ENCODE measurements at regions not wholly inside any gene's neighbourhood (a gene's known extent, or its start where the extent isn't known, plus 50 kb on each side); places are given as distances from the start of the nearest gene placed in this dataset.

DNA sequence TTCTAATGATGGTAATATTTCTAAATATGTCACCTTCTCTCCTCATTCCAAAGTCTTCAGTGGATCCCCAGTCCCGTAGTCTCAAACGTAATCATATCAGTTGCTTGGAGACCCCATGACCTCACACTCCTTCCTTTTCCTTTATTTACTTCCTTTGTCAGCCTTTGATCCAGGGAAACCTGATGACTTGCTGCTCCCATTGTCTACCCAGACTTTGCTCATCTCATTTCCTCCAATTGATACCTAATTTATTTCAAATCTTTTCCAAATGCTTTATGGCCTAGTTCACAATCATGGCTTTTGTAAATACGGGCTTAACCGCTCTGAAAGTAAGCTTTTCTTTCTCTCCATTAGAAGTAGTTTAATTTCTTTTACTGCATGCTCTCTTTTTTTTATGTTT, 402.4 kb upstream of the CYRIA start:
- H3K4me3 ChIP-seq, result no peak overlapping the region
- no peak for DNase-seq
- intact Hi-C loops (cut with DNase I; ENCODE audit: low total_unique reads), result no loop called here
- H3K27ac ChIP-seq, result no peak overlapping the region
- H3K36me3 ChIP-seq, result no peaks in the 10 kb centered on the region
- 58 to 72% (median 67%) methylated on average over 4 of the region's 4 CpGs for WGBS, 5 donors
- peaks cover 0 to 13% (median 2%) of the 10 kb centered on the region in 4 donors for H3K9me3 ChIP-seq
- TF ChIP-seq, protein P1, sequence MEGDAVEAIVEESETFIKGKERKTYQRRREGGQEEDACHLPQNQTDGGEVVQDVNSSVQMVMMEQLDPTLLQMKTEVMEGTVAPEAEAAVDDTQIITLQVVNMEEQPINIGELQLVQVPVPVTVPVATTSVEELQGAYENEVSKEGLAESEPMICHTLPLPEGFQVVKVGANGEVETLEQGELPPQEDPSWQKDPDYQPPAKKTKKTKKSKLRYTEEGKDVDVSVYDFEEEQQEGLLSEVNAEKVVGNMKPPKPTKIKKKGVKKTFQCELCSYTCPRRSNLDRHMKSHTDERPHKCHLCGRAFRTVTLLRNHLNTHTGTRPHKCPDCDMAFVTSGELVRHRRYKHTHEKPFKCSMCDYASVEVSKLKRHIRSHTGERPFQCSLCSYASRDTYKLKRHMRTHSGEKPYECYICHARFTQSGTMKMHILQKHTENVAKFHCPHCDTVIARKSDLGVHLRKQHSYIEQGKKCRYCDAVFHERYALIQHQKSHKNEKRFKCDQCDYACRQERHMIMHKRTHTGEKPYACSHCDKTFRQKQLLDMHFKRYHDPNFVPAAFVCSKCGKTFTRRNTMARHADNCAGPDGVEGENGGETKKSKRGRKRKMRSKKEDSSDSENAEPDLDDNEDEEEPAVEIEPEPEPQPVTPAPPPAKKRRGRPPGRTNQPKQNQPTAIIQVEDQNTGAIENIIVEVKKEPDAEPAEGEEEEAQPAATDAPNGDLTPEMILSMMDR (IDR thresholded peaks at IDR 0.05), result no peak
- TF ChIP-seq EP300 (IDR thresholded peaks at IDR 0.05), result no peak
- TF ChIP-seq POLR2AphosphoS5 (IDR thresholded peaks at IDR 0.05), result no peak
- TF ChIP-seq POLR2A (IDR thresholded peaks at IDR 0.05), result no peak
- H3K4me1 ChIP-seq, result no peaks in the 10 kb centered on the region
- H3K27me3 ChIP-seq, result no peaks in the 10 kb centered on the region

DNA sequence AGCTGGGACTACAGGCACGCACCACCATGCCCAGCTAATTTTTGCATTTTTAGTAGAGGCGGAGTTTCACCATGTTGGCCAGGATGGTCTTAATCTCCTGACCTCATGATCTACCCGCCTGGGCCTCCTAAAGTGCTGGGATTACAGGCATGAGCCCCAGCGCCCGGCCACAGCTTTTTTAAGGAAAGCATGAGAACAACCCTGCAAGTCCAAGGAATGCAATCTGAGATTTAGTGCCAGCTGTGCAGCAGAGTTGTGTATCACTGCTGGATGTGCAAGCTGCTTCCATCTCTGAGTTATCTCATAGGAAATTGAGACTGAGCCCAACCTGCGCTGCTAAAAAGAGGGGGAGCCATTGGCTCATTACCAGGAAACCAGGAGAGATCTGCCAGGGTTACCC, 399.9 kb upstream of the CYRIA start:
- Histone ChIP-seq H3K27ac (no peak overlapping the region), H3K4me3 (no peak overlapping the region), H3K4me1 (no peaks in the 10 kb centered on the region), H3K9me3 (no peaks in the 10 kb centered on the region), H3K36me3 (no peaks in the 10 kb centered on the region), H3K27me3 (no peaks in the 10 kb centered on the region)
- no peak for TF ChIP-seq POLR2A (IDR thresholded peaks at IDR 0.05)
- 65 to 77% (median 74%) methylated on average over 6 of the region's 6 CpGs for WGBS, 5 donors
- no peak for DNase-seq
- intact Hi-C loops (cut with DNase I; ENCODE audit: low total_unique reads), result no loop called here

DNA sequence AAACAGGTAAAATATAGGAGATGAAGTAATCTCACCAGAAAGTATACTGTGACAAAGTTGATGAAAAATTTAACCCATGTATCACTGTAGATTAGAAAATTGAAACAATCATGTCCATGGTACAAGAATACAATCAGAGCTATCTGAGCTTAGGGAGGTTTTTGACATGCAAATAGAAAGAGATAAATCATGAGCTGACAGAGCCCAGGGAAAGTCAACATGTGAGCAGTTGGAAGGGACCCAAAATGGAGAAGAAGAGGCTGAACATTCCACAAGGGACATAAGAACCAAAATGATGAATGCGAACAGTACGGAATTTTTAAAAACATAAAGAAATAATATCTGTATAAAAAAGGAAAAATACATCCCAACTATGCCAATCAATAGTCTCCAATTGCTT, 395.4 kb upstream of the CYRIA start:
- WGBS, 5 donors, result 94 to 98% (median 96%) methylated on average over 2 of the region's 2 CpGs
- Histone ChIP-seq H3K4me3 (no peak overlapping the region), H3K27ac (no peak overlapping the region), H3K4me1 (no peaks in the 10 kb centered on the region), H3K36me3 (no peaks in the 10 kb centered on the region), H3K27me3 (no peaks in the 10 kb centered on the region), H3K9me3 (no peaks in the 10 kb centered on the region)
- DNase-seq, result no peak
- intact Hi-C loops (cut with DNase I; ENCODE audit: low total_unique reads), result no loop called here
- no peak for TF ChIP-seq POLR2A (IDR thresholded peaks at IDR 0.05)
- TF ChIP-seq POLR2AphosphoS5 (IDR thresholded peaks at IDR 0.05), result no peak
- TF ChIP-seq, protein P1 (IDR thresholded peaks at IDR 0.05), result no peak
- no peak for TF ChIP-seq EP300 (IDR thresholded peaks at IDR 0.05)

DNA sequence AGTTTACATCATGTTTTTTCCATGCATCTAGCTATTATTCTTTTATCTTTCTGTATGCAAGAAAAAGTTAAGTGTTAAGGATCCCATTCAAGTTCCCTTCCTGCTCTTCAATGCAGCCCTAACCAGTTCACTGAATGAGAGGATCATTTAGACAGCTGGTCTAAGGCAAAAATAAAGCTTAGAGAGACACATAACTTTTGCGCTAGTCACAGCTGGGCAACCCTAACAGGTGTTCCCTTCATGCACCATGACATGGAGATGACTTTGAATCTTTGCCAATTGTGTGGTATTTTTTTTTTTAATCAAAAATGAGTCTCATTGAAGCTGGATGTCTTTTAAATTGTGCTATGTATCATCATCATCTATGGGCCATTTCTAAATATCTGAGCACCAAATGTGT, 393.8 kb upstream of the CYRIA start:
- Histone ChIP-seq H3K27ac (no peak overlapping the region), H3K4me3 (no peak overlapping the region), H3K36me3 (no peaks in the 10 kb centered on the region), H3K27me3 (no peaks in the 10 kb centered on the region), H3K9me3 (no peaks in the 10 kb centered on the region), H3K4me1 (no peaks in the 10 kb centered on the region)
- intact Hi-C loops (cut with DNase I; ENCODE audit: low total_unique reads), result no loop called here
- TF ChIP-seq EP300 (IDR thresholded peaks at IDR 0.05) (no peak), POLR2A (IDR thresholded peaks at IDR 0.05) (no peak), POLR2AphosphoS5 (IDR thresholded peaks at IDR 0.05) (no peak)
- TF ChIP-seq, protein P1 (IDR thresholded peaks at IDR 0.05), result no peak
- 70 to 81% (median 74%) methylated on average over 1 of the region's 1 CpG for WGBS, 5 donors
- DNase-seq, result no peak

DNA sequence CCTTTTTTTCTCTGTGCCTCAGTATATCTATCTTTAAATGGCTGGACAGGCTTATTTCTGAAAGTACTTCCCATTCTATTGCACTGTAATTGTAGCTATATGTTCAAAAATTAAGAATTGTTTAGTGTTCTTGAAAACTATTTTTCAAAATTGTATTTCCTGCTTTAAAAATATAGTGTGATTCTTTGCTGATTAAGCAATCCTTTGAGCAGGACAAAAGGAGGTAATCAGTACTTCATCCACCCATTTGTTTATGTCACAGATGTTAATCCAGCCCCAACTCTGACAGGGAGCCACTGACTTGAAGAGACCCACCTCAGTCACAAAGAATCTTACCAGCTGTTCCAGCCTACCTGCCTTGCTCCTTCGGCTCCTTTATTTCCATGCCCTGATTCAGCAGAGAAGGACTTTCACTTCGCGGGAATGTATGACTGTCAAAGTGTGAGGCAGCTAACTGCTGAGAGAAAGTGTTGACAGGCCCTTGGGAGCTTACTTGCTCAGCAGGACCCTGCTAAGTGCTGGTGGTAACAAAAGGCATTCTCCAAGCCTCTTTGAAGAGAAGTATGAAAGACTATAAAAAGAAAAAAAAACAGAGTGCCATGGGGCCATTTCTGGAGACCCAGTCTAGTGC, 393.3 kb upstream of the CYRIA start:
- TF ChIP-seq EP300 (IDR thresholded peaks at IDR 0.05), result no peak
- TF ChIP-seq, protein P1 (IDR thresholded peaks at IDR 0.05), result no peak
- TF ChIP-seq POLR2A (IDR thresholded peaks at IDR 0.05), result no peak
- no peak for TF ChIP-seq POLR2AphosphoS5 (IDR thresholded peaks at IDR 0.05)
- H3K27ac ChIP-seq, result no peak overlapping the region
- H3K4me1 ChIP-seq, result no peaks in the 10 kb centered on the region
- no peaks in the 10 kb centered on the region for H3K9me3 ChIP-seq
- H3K27me3 ChIP-seq, result no peaks in the 10 kb centered on the region
- no peak overlapping the region for H3K4me3 ChIP-seq
- DNase-seq, result no peak
- intact Hi-C loops (cut with DNase I; ENCODE audit: low total_unique reads), result no loop called here
- 51 to 71% (median 61%) methylated on average over 3 of the region's 3 CpGs for WGBS, 5 donors
- no peaks in the 10 kb centered on the region for H3K36me3 ChIP-seq

Measured in stomach (tissue), 8 donors.